LHCN-M2 (cell line): ENCODE measurements at regions not wholly inside any gene's neighbourhood (a gene's known extent, or its start where the extent isn't known, plus 50 kb on each side); places are given as distances from the start of the nearest gene placed in this dataset.

ENCODE experiments used
- DNase-seq: peaks from one replicate; pipeline ENCODE4 v3.0.0-alpha.2; 2012; ENCODE audit warnings: low read depth

GRCh38 chr21:23743821-23744220 is 1863.5 kb downstream of the MRPL39 start:
- DNase-seq, result no peak

- no peak for DNase-seq
These were observed 1866.8 kb downstream of the MRPL39 start for GRCh38 chr21:23740463-23740862.

GRCh38 chr21:23732776-23733175 is 1874.5 kb downstream of the MRPL39 start:
- DNase-seq, result no peak

DNA sequence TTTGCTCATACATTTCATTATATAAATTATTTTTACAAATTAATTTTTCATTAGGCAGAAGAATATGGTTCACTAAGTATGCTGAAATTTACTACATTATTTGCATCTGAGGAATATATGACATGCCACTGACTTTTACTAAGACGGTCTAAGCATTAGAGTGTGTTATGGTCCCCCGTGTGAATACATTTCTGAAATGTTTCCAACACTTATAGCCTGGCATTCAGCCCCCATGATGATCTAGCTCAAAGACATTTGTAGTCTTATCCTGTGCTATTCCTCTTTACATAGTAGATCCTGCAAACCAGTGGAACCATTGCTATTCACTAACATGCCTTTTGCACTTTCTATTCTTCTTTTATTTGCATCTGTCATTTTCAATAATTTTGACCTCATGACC is 1878.0 kb downstream of the MRPL39 start:
- no peak for DNase-seq

DNA sequence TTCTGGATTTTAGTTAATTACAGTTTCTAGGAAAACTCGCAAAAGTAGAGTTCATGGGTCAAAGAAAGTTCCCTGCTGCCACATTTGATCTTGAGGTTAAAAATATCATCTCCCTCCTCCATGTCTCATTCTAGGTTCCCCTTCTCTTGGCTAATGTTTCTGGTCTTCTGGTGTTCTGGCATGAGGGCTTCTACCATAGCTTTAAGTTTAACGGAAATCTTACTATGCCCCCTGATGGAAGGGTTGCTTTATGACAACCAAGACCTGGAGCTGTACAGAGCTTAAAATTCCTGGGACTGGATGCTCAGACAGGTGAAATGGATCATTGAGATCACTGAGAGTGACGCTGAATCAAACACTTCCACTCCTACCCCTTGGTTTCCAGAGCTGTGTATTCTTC is 1881.7 kb downstream of the MRPL39 start:
- DNase-seq, result no peak

DNA sequence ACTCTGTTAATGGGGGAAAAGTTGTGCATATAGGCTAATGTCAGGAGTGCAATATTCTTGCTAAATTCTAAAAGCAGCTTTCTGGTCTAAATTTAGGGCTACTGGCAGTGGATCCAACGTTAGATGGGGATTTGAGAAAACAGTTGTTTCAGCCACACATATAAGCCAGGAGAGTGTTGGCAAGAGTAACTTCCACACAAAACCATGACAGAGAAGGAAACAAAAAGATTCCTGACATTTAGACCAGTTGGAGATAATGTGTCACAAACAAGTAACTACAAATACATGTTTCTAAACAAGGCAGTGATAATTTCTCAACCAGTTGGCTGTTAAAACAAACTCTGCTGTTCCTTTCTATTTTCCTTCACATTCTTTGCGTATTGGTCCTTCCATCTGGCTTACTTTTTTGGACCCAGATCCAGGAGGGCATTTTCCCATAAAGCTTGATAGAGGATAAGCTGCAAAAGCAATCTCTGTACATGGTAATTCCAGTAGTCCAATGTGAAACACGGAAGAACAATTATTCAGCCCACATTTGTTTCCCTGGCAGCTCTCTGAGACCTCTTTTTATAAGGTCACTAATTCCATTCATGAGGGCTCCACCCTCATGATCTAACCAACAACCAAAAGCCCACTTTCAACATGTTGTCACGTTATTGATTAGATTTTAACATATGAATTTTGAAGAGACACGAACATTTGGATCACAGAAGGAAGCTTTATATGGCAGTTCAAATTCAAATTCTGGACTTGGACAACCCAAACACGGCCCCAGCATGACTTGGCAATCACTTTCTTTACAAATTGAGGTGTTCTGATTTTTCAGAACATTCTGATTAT is 1888.6 kb downstream of the MRPL39 start:
- DNase-seq, result no peak

- no peak for DNase-seq
These were observed 1895.1 kb downstream of the MRPL39 start for GRCh38 chr21:23712166-23712565.

GRCh38 chr21:23706431-23706830 is 1900.8 kb downstream of the MRPL39 start:
- DNase-seq, result no peak

- DNase-seq, result no peak
These were observed 1907.9 kb downstream of the MRPL39 start for GRCh38 chr21:23699402-23699801.

DNA sequence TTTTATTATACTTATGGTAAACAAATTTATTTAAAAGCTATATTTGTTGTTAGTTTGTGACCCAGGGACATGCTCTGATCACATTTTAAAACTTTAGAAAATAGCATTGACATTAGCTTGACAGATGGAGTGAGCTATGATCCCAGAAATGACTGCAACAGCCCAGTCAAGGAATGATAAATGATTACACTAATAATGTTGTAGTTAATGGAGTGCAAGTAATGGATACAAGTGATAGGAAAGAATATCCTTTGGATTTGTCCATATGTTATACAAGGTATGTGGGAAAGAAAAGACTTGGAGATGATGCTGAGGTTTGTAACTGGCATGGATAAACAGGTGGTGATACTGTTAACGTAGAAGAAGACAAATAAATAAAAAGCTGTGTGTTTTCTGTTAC is 1908.7 kb downstream of the MRPL39 start:
- DNase-seq, result no peak

DNA sequence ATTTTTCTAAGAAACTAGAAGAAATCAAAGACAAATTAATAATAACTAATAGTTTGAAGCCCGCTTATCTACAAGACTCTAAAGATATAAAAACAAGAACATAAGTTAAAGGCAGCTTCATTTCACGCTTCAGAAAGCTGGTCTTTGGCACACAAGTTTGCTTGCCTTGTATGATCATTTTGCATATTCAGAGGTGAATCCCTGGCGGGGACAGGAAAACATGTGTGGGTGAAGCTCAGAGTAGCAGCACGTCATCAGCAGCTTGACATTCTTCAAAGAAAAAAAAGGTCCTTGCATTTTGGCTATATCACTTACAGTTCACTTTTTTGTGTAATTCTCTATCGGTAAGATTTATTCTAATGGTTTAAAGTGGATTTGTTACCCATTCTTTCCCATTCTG is 1911.8 kb downstream of the MRPL39 start:
- no peak for DNase-seq

DNA sequence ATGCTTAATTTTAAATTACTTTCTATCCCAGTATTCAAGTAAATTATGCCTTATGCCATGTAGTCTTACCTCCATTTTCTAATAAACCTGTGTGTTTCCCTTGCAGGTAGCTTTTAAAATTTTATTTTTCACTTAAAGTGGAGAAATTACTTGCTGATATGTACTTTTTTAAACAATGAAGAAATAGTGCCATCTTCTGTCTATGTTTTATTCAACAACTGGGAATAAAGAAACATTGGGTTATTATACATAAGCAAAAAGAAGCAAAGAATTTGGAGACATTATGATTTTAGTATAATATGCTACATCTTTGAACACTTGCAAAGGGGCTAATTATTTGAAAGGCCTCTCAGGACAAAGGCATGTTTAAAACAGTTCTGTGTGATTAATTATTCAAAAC is 1912.9 kb downstream of the MRPL39 start:
- DNase-seq, result no peak

GRCh38 chr21:23690316-23690715 is 1917.0 kb downstream of the MRPL39 start:
- DNase-seq, result no peak

DNA sequence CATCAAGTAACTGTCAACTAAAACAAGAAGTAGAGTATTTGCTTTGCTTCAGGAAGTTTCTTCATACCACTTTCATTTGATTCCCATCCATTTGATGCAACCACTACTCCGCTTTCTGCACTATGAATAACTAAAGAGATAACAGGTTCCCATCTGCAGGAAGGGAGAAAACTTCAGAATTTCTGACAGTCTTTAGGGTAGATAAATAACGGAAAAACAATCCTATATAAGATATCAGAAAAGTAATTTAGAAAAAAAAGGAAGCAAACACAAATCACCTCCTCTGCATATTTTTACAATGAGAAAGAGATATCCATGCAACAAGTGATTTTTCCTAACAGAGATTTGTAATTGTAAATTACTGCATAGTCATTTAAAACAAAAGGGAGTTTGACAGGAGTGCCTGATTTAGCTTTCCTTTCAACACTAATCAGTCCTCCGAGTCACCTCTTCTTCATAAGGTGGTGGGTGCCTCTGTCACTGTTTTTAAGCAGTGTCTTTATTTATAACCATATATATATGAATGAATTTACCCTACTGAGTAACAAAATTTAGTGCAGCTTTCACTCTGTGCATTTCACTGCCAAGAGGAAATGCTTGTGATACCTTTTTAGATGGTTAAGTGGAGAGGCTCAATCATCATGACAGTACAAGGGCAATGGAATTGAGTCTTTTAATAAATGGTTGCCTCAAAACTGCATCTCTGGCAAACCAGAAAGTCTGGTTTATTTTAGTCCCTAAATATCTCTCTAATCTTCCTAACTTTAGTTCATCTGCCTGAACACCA is 1920.4 kb downstream of the MRPL39 start:
- no peak for DNase-seq

DNA sequence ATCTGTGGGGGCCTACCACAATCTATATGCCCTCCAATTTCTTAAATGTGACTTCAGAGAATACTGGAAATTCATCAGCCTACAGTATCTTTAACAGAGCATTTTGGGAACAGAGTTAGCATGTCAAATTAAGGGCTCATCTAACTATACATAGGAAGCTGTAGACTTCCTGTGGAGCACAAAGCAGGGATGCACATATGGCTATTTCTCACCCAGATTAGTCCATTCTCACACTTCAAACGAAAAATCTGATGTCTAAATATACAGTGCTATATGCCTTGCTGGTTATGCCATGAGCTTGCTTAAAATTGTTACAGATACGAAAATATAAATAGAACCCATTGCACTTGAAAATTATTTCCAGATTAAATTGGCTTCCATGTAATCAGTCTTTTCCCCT is 1922.8 kb downstream of the MRPL39 start:
- DNase-seq, result no peak

GRCh38 chr21:23664193-23664694 is 1943.0 kb downstream of the MRPL39 start:
- DNase-seq, result no peak

DNA sequence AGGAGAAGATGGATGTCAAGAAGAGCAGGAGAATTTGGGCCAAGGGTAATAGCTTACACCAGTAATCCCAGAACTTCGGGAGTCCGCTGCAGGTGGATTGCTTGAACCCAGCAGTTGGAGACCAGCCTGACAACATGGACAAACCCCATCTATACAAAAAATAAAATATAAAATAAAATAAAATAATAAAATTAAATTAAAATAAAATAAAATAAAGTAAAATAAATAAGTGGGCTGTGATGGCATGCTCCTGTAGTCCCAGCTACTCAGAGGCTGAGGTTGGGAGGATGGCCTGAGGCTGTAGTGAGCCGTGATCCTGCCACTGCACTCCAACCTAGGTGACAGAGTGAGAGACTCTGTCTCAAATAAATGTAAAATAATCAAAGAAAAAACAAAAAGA is 1946.7 kb downstream of the MRPL39 start:
- DNase-seq, result no peak

- no peak for DNase-seq
These were observed 1962.5 kb downstream of the MRPL39 start for GRCh38 chr21:23644768-23645167.

DNA sequence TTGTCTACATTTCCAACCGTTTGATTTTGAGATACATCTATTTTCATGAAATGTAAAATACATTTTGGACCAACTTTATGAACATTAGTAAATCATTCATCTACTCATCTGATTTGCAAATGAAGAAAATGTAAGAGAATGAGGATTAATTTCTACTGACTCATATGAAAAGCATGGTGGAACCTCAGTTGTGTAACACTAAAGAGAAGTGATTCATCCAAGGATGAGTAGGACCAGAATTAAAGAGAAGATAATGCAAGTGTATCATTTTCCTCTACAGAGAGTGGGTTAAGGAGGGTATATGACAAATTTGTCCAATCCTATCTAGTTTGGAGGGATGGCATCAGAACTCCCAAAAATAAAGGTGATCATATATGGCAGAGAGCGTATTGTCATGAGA is 1967.6 kb downstream of the MRPL39 start:
- no peak for DNase-seq

DNA sequence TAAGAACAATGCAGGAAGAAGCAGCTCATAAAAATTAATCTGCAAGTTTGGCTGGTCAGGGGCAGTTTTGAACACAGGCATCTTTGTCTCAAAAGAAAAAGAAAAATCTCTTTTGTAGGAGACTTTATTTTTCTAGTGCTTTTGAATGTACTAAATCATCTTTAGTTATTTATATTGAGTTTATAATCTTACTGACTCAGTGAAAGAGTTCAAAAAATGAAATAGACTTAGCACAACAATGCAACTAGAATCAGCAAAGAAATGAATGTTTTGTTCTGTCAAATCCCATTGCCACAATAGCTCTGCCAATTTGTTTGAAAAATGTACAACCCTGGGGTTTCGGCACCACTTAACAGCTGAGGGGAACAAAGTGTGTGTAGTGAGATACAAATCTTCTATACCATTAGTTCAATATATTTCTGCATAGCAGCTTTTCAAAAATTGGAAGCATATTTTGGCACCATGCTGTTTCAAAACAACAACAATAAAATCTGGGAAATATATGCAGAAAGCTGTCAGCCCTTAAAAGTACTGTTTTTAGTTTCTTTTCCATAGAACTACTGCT is 1969.1 kb downstream of the MRPL39 start:
- DNase-seq, result no peak

GRCh38 chr21:23633447-23633940 is 1973.8 kb downstream of the MRPL39 start:
- no peak for DNase-seq

GRCh38 chr21:23624281-23624680 is 1983.0 kb downstream of the MRPL39 start:
- DNase-seq, result no peak
